Suprapubic skin (tissue), 4 donors: ENCODE measurements at regions not wholly inside any gene's neighbourhood (a gene's known extent, or its start where the extent isn't known, plus 50 kb on each side); places are given as distances from the start of the nearest gene placed in this dataset.

Experiments used
- DNase-seq, 2 donors: peaks; one replicate each; pipeline ENCODE4 v3.0.0-alpha.2; 2019; ENCODE audit warnings: low spot score in 2 of 2
- H3K27ac ChIP-seq: fragments of 200-600 bp; sonication (generic); one replicate; pipeline ENCODE4 v1.5.1; 2019
- H3K27me3 ChIP-seq: fragments of 200-600 bp; sonication (generic); one replicate; pipeline ENCODE4 v1.5.1; 2019
- H3K36me3 ChIP-seq: fragments of 200-600 bp; sonication (generic); one replicate; pipeline ENCODE4 v1.5.1; 2019
- H3K4me1 ChIP-seq: fragments of 200-600 bp; sonication (generic); one replicate; pipeline ENCODE4 v1.5.1; 2019
- H3K4me3 ChIP-seq: fragments of 200-600 bp; sonication (generic); one replicate; pipeline ENCODE4 v1.5.1; 2019; ENCODE audit warnings: mild to moderate bottlenecking
- H3K9me3 ChIP-seq: fragments of 200-600 bp; sonication (generic); one replicate; pipeline ENCODE4 v1.5.1; 2019
- EP300 ChIP-seq: sonication (generic); formaldehyde crosslinking; IDR thresholded peaks from one replicate; pipeline ENCODE4 v1.6.1; 2017; ENCODE audit warnings: antibody characterized with exemption
- POLR2A ChIP-seq, 2 donors: fragments of 450-650 bp; IDR thresholded peaks; one replicate each; pipeline ENCODE4 v1.6.1; 2017; ENCODE audit warnings: antibody characterized with exemption in 2 of 2, mild to moderate bottlenecking in 2 of 2, moderate library complexity in 2 of 2
- POLR2AphosphoS5 ChIP-seq, 3 donors: sonication (generic); formaldehyde crosslinking; IDR thresholded peaks; one replicate each; pipeline ENCODE4 v1.6.1; 2017; ENCODE audit warnings: antibody characterized with exemption in 3 of 3
- WGBS: methylation state at CpG from one replicate; pipeline ENCODE4 v1.1.5; 2018; 5-methylcytosine and 5-hydroxymethylcytosine counted together
- TF ChIP-seq, protein P1 (sequence below), 2 donors: fragments of 200-600 bp in 1 of 2; fragments of 450-650 bp in 1 of 2; sonication (generic) in 1 of 2; IDR thresholded peaks; one replicate each; pipeline ENCODE4 v1.5.1; 2016 to 2019; ENCODE audit warnings: antibody characterized with exemption in 2 of 2, mild to moderate bottlenecking in 1 of 2, moderate library complexity in 1 of 2

DNA sequence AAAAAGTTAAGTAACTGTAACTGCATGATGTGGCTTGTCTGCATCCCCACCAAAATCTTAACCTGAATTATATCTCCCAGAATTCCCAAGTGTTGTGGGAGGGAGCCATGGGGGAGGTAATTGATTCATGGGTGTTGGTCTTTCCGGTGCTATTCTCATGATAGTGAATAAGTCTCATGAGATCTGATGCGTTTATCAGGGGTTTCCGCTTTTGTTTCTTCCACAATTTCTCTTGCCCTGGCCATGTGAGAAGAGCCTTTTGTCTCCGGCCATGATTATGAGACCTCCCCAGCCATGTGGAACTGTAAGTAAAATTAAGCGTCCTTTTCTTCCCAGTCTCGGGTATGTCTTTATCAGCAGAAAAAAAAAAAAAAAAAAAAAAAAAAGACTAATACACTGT lies 385.8 kb downstream of the SLITRK1 start:
- WGBS, result 88% methylated on average over 6 of the region's 6 CpGs
- no peaks in the 10 kb centered on the region for H3K27me3 ChIP-seq
- H3K4me3 ChIP-seq, result no peak overlapping the region
- no peaks in the 10 kb centered on the region for H3K9me3 ChIP-seq
- no peaks in the 10 kb centered on the region for H3K4me1 ChIP-seq
- no peaks in the 10 kb centered on the region for H3K36me3 ChIP-seq
- TF ChIP-seq EP300, result no peak
- TF ChIP-seq, protein P1, sequence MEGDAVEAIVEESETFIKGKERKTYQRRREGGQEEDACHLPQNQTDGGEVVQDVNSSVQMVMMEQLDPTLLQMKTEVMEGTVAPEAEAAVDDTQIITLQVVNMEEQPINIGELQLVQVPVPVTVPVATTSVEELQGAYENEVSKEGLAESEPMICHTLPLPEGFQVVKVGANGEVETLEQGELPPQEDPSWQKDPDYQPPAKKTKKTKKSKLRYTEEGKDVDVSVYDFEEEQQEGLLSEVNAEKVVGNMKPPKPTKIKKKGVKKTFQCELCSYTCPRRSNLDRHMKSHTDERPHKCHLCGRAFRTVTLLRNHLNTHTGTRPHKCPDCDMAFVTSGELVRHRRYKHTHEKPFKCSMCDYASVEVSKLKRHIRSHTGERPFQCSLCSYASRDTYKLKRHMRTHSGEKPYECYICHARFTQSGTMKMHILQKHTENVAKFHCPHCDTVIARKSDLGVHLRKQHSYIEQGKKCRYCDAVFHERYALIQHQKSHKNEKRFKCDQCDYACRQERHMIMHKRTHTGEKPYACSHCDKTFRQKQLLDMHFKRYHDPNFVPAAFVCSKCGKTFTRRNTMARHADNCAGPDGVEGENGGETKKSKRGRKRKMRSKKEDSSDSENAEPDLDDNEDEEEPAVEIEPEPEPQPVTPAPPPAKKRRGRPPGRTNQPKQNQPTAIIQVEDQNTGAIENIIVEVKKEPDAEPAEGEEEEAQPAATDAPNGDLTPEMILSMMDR (IDR thresholded peaks at IDR 0.05), result no peak
- no peak for TF ChIP-seq POLR2AphosphoS5 (IDR thresholded peaks at IDR 0.05)
- no peak for TF ChIP-seq POLR2A (IDR thresholded peaks at IDR 0.05)
- H3K27ac ChIP-seq, result no peak overlapping the region
- DNase-seq, result no peak

DNA sequence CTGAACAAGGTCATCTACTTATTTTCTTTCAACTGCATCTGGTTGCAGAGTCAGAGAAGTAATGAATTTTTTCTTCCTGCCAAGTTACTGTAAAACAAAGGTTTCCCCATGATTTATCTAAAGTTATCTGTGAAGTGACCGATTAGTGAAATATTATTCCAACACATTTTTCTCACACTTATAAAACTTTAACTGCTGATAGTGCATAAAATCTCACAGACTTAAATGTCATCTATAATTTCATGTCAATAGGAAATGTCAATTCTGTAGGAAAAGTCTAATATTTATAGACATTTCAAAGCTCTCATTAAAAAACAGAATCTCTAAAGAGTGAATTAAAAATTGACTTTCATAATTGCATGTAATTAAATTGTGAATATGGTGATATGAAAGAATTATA lies 397.2 kb downstream of the SLITRK1 start:
- Histone ChIP-seq H3K27me3 (no peaks in the 10 kb centered on the region), H3K9me3 (no peaks in the 10 kb centered on the region), H3K27ac (no peak overlapping the region), H3K4me3 (no peak overlapping the region), H3K36me3 (no peaks in the 10 kb centered on the region), H3K4me1 (no peaks in the 10 kb centered on the region)
- TF ChIP-seq POLR2AphosphoS5 (IDR thresholded peaks at IDR 0.05), result no peak
- no peak for TF ChIP-seq EP300
- TF ChIP-seq, protein P1 (IDR thresholded peaks at IDR 0.05), result no peak
- TF ChIP-seq POLR2A (IDR thresholded peaks at IDR 0.05), result no peak
- DNase-seq, result no peak
- 55% methylated on average over 1 of the region's 1 CpG for WGBS

DNA sequence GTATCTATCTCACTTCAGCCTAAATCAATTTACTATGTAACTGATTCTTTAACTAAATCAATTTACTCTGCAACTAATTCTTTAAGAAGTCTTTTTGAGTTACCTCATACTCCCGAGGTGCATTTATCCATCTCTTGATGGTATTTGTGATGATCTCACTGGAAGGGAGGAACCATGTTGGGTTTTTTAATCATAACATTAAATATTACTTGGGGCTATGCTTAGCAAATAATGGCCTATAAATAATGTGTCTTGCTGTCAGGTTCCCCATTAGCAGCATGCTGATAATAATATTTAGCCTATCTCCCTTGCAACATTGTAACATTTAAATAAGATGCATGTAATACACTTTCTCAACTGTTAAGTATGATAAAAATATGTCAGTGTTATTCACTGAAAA lies 411.3 kb downstream of the SLITRK1 start:
- Histone ChIP-seq H3K36me3 (no peaks in the 10 kb centered on the region), H3K27me3 (no peaks in the 10 kb centered on the region), H3K4me3 (no peak overlapping the region), H3K27ac (no peak overlapping the region), H3K9me3 (no peaks in the 10 kb centered on the region), H3K4me1 (no peaks in the 10 kb centered on the region)
- no peak for TF ChIP-seq POLR2A (IDR thresholded peaks at IDR 0.05)
- TF ChIP-seq, protein P1 (IDR thresholded peaks at IDR 0.05), result no peak
- 17% methylated on average over 1 of the region's 1 CpG for WGBS
- DNase-seq, result no peak

DNA sequence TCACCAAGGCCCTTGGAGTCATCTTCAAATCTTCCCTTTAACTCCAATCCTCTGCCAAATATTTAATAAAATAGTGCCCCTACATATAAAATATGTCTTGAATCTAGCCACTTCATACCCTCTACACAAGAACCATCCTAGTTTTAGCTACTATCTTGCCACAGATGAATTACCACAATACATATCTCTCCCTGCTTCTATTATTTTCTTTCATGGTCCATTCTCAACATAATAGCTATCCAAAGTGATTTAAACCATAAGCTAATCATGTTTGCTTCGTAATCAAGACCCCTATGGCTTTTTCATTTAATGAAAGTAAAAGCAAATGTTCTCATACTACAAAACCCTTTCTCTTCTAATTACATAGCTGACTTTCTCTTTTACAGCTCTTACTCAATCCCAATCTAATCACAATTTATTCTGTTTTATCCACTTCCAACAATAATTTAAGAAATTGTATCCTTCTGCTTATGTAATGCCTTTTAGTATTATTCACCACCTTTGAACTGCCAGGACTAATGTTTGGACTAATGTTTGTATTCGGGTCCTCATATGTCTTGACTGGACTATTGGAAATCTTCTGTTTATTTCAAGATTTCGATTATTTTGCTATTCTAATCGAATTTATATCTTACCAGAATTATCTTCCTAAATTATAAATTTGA lies 412.0 kb downstream of the SLITRK1 start:
- Histone ChIP-seq H3K27me3 (no peaks in the 10 kb centered on the region), H3K9me3 (no peaks in the 10 kb centered on the region), H3K4me1 (no peaks in the 10 kb centered on the region), H3K4me3 (no peak overlapping the region), H3K27ac (no peak overlapping the region), H3K36me3 (no peaks in the 10 kb centered on the region)
- WGBS, result 79% methylated on average over 4 of the region's 4 CpGs
- DNase-seq, result no peak
- no peak for TF ChIP-seq EP300
- no peak for TF ChIP-seq POLR2AphosphoS5 (IDR thresholded peaks at IDR 0.05)
- TF ChIP-seq, protein P1 (IDR thresholded peaks at IDR 0.05), result no peak
- no peak for TF ChIP-seq POLR2A (IDR thresholded peaks at IDR 0.05)

DNA sequence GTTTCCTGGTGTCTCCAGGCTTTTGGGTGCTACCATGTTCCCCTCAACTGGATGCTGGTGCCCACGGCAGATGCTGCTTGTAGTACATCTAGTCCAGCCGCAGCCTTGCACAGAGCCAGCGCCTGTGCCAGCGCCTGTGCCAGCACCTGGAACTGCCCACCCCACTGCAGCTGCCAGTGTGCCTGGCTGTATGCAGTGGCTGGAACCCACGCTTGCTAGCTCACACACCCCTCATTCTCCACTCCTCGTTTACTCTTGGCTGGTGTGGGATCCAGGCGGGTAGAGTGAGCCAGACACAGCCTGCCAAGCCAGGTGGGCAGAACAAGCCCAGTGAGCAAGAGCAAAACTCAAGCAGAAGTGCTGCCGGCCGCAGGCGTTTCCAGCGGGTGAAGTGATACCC lies 428.6 kb downstream of the SLITRK1 start:
- no peaks in the 10 kb centered on the region for H3K36me3 ChIP-seq
- H3K9me3 ChIP-seq, result no peaks in the 10 kb centered on the region
- TF ChIP-seq POLR2A (IDR thresholded peaks at IDR 0.05) (no peak), POLR2AphosphoS5 (IDR thresholded peaks at IDR 0.05) (no peak), EP300 (no peak)
- TF ChIP-seq, protein P1 (IDR thresholded peaks at IDR 0.05), result no peak
- H3K27ac ChIP-seq, result no peak overlapping the region
- no peak for DNase-seq
- H3K4me1 ChIP-seq, result no peaks in the 10 kb centered on the region
- 88% methylated on average over 9 of the region's 11 CpGs for WGBS
- no peaks in the 10 kb centered on the region for H3K27me3 ChIP-seq
- no peak overlapping the region for H3K4me3 ChIP-seq
